ENCODE measurements at regions not wholly inside any gene's neighbourhood (a gene's known extent, or its start where the extent isn't known, plus 50 kb on each side); places are given as distances from the start of the nearest gene placed in this dataset.

GRCh38 chr20:54405540-54405939, 69.9 kb upstream of the DOK5 start:
- TF ChIP-seq YY1 (IDR thresholded peaks at IDR 0.05) (no peak), GABPA (IDR thresholded peaks at IDR 0.05 in 1 of 2, conservative IDR thresholded peaks at IDR 0.05 in 1 of 2) (no peak), TAF1 (conservative IDR thresholded peaks at IDR 0.05) (no peak), SP1 (IDR thresholded peaks at IDR 0.05) (no peak), ATF3 (IDR thresholded peaks at IDR 0.05) (no peak), HNF4G (IDR thresholded peaks at IDR 0.05) (no peak)
- TF ChIP-seq, protein P1, sequence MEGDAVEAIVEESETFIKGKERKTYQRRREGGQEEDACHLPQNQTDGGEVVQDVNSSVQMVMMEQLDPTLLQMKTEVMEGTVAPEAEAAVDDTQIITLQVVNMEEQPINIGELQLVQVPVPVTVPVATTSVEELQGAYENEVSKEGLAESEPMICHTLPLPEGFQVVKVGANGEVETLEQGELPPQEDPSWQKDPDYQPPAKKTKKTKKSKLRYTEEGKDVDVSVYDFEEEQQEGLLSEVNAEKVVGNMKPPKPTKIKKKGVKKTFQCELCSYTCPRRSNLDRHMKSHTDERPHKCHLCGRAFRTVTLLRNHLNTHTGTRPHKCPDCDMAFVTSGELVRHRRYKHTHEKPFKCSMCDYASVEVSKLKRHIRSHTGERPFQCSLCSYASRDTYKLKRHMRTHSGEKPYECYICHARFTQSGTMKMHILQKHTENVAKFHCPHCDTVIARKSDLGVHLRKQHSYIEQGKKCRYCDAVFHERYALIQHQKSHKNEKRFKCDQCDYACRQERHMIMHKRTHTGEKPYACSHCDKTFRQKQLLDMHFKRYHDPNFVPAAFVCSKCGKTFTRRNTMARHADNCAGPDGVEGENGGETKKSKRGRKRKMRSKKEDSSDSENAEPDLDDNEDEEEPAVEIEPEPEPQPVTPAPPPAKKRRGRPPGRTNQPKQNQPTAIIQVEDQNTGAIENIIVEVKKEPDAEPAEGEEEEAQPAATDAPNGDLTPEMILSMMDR (IDR thresholded peaks at IDR 0.05; ENCODE audit: low read depth, low read length, missing input control), result no peak
- TF ChIP-seq, protein P2, sequence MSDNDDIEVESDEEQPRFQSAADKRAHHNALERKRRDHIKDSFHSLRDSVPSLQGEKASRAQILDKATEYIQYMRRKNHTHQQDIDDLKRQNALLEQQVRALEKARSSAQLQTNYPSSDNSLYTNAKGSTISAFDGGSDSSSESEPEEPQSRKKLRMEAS (IDR thresholded peaks at IDR 0.05), result no peak

All from liver (tissue), 3 donors.